GM18868 (cell line): ENCODE measurements at regions not wholly inside any gene's neighbourhood (a gene's known extent, or its start where the extent isn't known, plus 50 kb on each side); places are given as distances from the start of the nearest gene placed in this dataset.
A peak's percentile ranks its signal among the peaks of the same experiment; 100 is the strongest.

Experiments
- ATAC-seq: cut with Tn5 transposase; IDR thresholded peaks from one replicate; pipeline ENCODE4 v1.9.1; 2021; ENCODE audit warnings: mild to moderate bottlenecking, moderate library complexity; ENCODE audit not compliant: unreplicated experiment

DNA sequence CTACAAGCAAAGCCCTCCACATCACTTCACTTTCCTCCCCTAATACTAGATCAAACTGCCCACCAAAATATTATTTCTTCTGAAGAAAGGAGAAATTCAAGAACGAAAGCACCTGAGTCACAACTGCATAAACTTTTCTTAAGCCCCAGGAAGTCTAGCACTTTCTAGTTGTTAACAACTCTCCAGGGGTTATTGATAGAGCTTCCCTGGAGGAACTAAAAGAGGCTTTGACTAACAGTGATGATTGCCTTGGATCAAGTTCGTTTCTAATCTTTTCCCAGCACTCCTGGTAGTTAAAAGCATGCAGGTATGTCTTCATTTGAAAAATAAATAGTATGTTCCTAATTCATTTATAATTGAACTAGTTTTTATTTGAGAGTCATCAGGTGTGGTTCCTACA lies 917.0 kb downstream of the TUSC7 start:
- ATAC-seq, result no peak

DNA sequence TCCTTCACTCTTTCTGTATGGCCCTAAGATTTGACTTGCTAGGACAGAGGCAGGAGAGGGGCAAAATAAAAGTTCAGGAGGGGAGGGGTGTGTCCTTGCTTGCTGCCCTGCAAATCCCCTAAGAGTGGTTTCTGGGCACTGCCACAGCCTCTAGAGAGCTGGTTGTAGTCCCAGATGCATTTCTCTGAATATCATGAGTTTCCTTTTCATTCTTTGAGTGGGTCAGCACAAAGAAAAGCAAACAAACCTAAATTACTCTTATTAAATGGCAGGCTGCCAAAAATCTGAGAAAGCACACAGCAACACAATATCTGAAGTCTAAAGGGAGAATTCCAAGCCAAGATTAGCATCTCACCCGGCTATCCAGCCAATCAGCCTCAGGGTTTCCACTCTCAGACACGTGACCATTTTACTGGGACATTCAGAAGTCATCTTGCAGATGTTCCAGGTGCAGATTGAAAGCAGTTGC lies 919.3 kb downstream of the TUSC7 start:
- ATAC-seq, result peak; percentile 41

DNA sequence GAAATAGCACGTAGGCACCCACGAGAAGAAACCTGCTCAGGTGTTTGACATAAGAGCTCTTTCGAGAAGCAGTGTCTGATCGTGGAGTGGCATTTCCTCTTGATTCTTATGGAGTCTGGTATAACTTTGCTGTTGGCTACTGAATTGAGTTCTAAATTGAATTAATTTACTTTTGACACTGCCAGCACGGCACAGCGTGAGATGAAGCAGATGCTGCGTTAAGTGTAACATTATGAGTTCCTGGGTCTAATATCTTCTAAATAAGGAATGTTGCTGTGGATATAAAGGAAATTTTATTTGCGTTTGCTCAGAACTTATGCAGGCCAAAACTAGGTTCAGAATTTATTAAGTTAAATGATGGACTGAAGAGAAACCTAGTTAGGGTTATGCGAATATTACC lies 919.9 kb downstream of the TUSC7 start:
- ATAC-seq, result no peak

DNA sequence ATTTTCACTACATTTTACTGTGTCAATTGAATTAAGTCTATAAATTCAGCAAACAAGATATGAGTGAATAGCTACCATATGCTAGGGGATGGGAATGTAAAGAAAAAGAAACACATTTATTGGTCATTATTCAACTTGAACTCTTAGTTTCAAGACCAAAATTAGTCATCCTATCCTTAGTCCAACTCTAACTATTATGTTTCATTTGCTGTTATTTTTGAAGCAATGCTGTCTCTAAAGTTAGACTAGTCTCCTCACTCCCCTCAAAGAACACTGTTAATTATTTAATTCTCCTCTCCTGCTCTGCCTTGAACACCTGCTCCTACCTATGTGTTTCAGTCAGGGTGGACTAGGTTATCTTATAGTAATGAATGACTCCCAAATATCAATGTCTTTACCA lies 920.9 kb downstream of the TUSC7 start:
- ATAC-seq, result peak; percentile 45

DNA sequence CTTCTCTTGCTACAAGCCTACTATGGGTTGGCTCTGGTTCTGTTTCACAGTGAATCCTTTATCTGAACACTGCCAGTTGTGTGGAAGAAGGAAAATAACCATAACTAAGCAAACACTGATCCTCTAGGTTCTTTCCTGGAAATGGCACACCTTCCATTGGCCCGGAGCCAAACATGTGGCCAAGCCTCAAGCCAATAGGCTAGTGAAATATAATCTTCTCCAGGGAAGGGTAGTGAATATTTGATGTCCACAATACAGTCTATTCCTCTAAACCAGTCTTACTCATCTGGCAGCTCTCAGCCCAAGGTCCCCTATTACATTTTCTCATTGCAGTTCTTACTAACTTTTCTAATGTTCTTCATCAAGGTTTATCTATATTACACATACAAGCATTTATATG lies 921.3 kb downstream of the TUSC7 start:
- ATAC-seq, result no peak

DNA sequence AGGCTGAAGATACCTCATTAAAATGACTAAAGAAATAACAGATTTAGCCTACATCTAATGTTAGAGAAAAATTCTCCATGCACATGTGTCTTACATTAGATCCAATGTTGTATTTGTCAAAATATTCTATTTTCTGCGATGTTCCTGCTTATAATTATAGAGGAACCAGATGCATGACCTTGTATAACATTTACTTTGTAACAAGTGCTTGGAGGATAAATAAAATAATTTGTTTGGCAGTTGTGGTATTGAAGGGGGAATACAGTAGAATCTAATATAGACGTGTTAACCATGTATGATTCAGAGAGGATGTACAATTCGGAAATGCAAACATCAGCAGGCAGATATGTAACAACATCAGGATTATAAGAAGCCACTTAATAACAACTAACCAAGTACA lies 922.2 kb downstream of the TUSC7 start:
- ATAC-seq, result no peak

DNA sequence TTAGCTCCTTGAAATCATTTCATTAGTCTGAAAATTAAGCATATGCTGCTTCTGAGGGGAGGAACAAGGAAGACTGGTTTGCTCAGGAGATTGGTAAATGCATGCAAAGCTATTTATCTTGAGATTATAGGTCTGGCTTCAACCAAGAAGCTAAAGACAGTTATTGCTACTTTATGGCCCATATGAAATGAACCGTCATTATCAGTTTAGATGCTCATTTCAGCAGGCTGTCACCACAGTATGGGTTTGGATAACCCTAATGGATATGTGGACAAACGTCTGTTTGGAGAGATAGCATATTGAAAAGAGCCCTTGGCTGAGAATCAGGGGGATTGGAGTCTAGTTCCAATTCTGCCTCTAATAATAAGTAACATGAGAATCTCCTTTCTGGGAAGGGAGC lies 922.6 kb downstream of the TUSC7 start:
- ATAC-seq, result no peak

DNA sequence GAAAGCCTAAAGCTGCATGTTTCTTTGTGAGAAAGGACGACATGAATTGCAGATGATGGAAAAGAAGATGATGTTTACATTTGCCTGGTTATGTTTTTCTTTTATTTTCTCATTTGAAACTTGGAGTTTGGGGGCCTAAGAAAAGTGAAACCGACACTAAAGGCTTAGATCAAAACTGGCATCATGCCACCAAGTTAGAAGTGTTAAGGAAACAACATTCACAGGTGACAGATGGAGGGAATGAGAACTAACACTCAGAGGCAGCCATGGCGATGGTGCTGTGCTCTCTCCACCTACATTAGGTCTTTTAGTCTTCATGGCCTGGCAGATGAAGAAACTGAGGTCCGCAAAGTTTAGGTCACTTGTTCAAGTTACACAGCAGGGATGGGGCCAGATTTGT lies 923.6 kb downstream of the TUSC7 start:
- ATAC-seq, result no peak

DNA sequence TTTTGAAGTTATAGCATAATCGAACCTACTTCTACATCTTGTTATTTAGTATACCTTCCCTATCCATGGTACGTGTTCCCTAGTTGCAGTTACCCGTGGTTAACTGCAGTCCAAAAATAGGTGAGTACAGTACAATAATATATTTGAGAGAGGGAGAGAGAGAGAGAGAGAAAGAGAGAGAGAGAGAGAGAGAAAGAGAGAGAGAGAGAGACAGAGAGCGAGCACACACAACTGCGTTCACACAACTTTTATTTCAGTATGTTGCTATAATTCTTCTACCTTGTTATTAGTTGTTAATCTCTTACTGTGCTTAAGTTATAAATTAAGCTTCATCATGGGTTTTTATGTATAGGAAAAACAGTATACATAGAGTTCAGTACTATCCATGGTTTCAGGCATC lies 928.1 kb downstream of the TUSC7 start:
- no peak for ATAC-seq

DNA sequence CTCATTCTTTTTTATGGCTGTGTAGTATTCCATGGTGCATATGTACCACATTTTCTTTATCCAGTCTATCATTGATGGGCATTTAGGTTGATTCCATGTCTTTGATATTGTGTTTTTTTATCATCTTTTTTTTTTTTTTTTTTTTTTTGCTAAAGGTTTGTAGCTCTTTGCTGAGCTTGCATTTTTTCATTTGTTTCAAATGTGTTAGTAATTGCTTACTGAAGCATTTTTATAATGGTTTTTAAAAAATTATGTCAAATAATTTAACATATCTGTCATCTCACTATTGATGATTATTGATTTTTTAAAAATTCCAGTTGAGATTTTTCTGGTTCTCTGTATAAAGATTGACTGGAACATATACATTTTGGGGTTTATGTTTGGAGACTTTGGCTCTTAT lies 934.6 kb downstream of the TUSC7 start:
- ATAC-seq, result no peak

DNA sequence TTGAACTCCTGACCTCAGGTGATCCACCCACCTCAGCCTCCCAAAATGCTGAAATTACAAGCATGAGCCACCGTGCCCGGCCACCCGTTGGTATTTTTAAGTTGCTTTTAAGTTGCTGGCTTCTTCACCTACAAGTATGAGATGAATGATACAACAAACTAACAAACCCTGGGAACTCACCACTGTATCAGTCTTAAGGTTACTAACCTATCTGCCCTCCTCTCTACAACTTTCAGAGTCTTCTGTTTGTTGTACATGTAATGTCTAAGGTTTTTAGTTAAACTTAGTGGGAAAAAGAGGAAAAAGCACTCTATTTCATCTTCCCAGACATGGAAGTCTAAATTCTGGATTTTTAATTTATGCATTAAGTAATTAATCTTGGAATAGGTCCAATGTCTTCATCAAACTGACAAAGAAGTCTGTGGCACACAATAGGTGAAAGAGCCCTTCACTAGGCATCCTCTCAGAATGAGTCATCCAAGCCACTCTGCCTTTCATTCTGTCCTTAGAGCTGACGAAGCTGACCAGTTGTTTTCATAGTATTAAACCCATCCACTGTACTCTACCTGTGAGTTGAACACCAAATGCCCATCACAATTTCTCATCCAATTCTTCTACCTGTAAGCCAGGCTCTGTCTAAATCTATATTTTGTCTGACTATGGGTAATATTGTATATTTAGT lies 936.1 kb downstream of the TUSC7 start:
- peak; percentile 72 for ATAC-seq

DNA sequence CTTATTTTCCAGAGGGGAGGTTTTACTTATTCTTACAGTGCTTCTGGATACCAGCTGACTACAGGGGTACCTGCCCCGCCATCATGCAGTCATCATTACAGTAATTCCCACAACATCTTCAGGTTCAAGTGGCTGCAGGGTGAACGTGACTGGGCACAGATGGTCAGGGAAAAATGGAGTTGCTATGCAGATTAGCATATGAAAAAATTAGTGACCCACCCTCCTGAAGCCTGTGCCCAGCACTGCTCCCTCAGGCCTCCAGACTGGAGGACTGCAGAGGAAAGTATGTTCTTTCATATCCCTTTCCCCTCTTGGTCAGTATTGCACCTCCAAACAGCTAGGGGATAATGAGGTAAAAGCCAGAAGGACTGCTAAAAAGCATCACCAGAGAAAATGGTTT lies 937.9 kb downstream of the TUSC7 start:
- ATAC-seq, result no peak

DNA sequence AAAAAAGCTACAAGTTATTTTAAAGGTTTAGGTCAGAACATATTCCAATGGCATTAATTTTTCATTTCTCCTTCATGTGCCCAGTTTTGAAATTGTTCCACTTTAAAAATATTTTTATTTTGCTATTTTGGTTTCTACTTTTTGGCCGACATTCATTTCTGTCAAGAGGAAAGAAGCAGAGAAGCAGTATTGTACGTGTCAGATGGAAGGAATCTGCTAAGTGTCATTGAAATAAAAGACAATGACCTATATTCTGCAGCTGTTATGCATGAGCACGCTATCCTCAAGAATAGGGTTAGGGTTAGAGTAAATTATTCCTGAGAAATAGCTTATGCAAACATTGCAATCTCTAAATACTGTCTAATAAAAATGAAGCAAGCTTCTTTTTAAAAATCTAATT lies 941.7 kb downstream of the TUSC7 start:
- no peak for ATAC-seq

DNA sequence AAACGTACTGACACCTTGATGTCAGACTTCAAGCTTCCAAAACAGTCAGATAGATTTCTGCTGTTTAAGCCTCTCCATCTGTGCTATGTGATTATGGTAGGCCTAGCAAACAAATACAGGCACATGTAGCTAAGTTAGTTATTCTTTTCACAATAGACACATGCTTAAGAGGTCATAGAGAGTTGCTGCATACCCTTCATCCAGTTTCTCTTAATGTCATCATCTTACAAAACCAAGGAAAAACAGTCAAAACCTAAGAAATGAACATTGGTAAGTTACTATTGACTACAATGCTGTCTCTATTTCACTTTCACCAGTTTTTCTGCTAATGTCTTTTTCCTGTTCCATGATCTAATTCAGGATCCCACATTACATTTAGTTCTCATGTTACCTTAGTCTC lies 946.8 kb downstream of the TUSC7 start:
- ATAC-seq, result no peak

DNA sequence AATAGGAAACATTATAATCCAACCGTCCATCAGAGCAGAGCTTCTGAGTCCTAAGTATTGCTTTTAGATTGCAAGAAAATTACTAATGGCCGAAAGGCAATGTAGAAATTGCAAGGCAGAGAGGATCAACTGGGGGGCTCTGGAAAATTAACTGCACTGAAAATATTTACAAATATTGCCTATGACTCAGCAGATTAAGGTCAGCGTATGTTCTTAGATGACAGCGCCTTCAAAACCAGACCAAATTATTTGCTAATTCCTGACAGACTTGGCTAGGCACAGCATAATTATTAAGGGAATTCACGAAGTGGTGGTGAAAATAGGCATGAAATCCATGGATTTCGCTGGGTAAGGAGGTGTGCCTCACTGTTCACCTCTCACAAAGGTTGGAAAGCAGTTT lies 947.7 kb downstream of the TUSC7 start:
- ATAC-seq, result no peak

DNA sequence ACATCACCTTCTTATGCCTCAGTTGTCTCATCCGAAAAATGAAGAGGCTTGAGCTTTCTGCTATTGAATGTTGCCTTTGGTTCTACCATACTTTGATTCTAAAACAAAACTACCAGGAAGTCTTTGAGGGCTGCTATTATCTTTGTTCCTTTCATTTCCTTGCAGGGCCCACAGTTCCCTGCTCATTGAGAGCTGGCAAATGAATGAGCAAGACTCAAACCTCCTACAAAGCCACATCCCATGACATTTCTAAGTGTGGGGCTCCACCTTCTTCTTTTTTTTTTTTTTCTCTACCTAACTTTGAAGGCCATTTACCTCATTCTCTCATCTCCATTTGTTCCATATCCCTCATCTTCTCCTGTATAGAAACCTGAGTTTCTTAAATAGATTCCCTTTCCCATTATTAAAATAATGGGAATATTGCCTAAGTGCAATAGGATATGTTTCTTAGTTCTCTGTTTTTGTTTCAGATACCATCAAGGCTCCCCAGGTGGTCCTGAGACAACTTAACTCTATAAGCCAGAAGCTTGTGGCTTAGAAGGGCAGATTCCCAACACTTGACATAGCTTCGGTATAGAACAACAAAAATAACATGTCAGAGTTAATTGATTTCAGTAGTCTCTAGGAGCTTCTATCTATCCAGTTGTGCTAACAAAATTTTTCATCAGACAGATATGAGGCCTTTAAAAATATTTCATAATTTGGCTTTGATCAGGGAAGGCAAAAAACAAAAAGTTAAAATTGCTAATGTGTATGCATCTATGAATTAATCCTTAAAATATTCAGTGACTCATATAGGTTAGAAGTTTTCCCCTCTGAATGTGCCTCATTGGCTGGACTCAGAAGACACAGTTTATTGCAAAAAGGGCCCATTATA lies 951.6 kb downstream of the TUSC7 start:
- no peak for ATAC-seq

DNA sequence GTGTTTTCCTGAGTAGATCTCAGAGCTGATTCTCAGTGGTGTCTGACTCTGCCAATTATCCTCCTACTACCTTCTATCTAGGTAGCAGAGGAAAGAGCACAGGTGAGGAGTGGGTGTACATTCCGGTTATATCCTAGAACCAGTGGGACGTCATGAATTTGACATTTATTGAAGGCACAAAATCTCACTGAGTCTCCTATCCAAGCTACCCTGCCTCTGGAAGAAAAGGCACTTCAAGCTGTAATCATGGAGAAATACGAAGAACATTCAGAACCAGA lies 952.2 kb downstream of the TUSC7 start:
- no peak for ATAC-seq

DNA sequence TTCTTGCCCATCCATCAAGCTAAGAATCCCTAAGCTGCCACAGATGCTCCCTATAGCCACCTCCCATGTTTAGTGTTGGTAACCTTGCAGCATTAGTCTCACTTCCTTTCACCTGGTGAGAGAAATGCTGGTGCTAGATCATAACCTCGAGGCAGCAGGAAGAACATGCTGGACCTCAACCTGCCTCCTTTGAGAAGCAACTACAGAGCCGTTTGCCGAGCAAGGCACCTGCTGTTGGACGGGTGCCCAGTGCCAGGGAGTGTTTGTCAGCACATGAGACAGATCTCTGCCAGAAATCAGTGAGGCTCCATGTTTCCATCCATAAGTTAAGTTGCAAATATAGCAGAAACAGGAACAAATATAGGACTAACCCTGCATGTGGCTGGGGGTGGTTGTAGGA lies 955.7 kb downstream of the TUSC7 start:
- no peak for ATAC-seq

DNA sequence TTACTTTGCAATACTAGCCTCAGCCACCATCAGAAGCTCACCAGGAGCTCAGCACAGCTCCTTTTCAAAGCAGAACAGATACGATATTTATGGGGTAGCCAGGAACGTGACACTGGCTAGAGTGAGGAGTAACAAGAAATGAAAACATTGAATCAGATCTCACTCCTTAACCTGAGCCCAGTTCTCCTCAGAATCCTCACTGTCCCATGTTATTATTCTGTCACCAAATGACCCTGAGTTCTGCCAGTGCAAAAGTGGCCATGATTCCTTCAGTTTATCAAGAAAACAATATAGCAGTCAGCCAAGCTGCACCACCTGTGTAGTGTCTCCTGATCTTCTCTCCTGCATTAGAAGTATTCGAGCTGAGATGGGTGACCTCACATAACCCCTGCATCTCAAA lies 956.7 kb downstream of the TUSC7 start:
- ATAC-seq, result no peak

DNA sequence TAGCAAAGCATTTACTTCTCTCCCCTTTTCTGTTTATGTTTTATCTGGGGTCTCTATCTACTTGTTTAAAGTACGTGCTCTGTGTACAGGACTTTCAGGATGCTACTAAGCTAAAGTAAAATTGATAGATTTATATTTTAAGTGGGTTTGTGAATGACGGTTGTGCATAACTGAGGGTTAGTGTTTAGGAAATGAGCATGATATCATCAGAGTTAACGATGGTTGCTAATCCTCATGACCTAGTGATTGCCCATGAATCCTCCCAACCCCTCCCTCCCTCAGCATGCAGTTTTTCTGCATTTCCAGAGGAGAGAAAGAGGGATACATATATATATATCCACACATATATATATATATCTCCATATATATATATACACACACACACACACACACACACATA lies 957.2 kb downstream of the TUSC7 start:
- ATAC-seq, result no peak

DNA sequence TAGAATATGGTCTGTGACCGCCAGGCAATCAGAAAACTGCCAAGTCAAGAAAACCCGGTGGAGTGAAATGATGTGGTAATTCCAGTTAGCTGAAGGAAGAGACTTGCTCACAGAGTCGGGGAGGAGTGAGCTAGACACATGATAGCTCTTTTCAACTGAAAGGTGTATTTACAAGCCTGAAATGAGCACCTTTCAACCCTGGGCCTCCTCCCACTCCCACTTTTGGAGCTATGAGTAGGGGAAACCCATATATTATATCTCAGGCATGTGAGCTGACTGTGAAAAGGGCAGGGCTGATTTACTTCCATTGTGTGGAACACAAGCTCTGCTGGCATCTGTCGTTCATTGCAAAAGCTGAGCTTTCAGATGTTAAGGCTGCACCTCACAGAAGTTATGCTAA lies 960.2 kb downstream of the TUSC7 start:
- no peak for ATAC-seq

DNA sequence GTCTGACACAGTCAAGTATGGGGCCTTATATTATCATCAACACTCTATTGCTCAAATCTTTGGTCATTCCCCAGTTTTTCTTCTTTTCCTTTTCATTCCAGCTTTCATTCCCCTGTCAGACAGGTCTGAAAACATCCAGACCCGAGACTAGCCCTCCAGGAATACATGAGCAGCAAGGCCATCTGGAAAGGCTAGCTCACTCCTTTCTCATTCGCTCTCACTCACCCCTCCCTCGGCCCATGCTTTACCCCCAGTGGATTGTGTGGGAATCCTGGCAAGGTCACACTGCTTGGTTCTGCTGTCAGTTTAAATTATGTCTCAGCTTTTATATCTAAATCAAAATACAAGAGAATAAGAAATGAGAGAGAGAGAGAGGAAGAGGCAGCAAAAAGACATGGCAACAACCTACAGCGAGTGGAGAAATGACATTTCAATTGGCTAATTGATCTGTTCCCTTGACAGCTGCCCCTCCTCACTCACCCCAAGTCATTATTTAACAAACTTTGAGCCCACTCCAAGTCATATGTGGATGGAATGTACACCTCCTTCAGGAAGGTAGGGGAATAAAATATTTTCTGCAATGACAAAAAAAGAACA lies 962.2 kb downstream of the TUSC7 start:
- ATAC-seq, result no peak
